HG03097 (cell line): ENCODE measurements at regions not wholly inside any gene's neighbourhood (a gene's known extent, or its start where the extent isn't known, plus 50 kb on each side); places are given as distances from the start of the nearest gene placed in this dataset.

ENCODE experiments used
- ATAC-seq: cut with Tn5 transposase; IDR thresholded peaks from one replicate; pipeline ENCODE4 v1.9.1; 2021; ENCODE audit not compliant: unreplicated experiment, low FRiP score

DNA sequence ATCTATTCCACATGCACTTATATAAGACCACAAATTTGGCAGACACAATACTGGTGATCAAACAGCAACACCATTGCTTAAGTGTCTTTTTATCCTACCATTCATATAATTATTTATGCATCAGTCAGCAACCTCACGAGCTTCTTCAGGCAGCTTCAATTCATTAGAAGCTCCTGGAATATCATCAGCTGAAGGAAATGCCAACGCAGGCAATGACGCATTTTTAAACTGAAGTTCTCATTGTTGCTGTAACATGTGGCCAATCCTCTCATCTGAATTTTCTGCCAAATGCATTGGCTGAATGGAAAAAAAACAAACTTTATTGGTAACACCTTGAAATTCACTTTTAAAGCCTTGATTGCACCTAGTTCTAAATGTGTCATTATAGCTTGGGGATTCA is 376.4 kb upstream of the RGMB start:
- no peak for ATAC-seq

DNA sequence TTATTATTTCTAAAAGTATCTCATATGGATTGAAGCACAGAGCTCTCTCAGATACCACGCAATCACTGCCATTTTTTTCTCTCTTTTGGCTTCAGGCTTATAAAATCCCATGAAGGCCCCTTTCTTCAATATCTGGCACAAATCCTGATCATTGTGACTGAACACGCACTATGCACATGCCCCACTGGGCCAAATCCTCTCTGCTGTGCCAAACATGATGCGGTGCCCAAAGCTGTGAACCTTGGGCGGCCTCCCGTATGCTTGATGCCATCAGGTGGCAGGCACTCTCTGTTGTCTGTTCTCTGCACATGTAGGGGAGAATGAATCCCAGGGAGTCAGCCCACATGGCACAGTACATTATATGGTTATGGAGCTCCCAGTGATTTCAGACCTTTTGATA is 375.0 kb upstream of the RGMB start:
- no peak for ATAC-seq

DNA sequence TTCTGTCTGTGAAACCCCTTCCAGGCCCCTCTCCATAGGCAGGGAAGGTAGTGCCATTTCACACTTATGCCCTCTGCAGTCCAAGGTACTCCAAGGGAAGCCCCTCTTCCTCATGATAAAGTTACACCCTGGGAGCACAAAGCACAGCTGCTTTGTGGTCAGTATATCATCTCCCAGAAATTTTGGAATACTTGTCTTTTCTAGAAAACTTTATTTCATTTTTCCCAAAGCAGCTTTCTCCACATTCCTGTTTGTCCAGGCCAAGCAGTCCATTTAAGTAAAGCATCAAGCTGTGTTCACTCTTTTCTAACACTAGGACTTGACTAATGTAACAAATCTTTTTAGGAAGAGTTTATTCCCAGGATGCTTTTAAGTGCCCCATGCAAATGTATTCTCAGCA is 371.8 kb upstream of the RGMB start:
- no peak for ATAC-seq

DNA sequence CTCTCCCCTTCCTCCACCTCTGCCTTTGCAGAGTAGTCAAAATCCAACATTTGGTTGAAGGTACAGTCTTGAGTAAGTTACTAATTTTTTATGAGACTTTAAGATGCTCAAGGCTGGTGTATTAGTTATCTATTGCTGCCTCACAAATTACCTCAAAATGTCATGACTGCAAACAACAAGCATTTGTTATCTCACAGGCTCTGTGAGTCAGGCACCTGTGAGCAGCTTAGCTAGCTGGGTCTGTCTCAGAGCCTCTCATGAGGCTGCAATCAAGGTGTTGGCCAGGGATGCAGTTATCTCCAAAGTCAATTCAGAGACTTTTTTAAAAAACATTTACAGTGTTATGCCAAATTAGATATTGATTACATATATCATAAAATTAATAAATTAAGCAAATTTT is 371.3 kb upstream of the RGMB start:
- ATAC-seq: no peak

DNA sequence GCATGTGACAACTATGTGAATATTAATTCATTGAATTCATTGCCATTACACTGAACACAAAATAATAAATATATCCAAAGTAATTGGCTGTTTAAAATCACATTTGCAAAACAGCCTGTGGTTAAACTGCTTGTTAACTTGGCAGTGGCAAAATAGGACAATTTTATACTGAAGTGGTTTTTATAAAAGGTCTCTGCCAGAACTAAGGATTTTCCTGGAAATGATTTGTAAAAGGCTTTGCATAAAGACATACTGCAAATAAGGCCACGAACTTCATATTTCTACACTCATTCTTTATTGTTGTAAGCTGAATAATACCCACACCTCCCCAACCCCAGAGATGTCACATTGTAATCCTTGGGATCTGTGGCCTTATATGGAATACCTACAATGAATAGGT is 370.3 kb upstream of the RGMB start:
- ATAC-seq: no peak

DNA sequence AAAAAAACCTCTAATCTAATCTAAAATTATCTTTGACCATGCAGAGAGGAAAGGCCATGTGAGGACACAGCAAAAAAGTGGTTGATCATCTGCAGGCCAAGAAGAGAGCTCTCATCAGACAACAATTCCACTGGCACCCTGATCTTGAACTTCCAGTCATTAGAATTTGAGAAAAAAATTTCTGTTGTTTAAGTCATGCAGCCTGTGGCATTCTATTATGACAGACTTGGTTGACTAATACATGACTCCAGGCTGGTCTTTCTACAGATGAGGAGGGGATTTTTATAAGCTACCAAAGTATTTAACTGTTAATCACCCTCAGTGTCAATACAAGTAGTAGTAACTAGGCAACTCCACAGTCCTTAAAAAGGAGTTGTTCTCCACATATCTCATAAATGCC is 358.5 kb upstream of the RGMB start:
- no peak for ATAC-seq

DNA sequence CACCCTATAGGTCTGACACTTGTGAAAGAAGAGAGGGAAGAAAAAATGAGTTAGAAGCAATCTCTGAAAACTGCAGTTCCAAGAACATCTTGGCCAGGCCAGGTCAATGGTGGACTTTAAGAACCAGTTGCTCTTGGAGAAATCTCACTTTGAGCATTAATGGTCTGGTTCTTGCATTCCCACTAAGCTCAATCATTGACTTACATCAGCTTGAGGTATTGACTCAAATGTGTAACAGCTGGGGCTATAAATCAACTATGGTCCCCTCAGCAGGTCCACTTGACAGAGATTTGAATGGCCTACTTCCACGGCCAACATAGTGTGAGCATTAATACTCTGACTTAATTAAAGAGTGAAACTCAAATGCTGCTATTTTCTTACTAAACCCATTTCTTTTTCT is 357.8 kb upstream of the RGMB start:
- ATAC-seq: no peak

DNA sequence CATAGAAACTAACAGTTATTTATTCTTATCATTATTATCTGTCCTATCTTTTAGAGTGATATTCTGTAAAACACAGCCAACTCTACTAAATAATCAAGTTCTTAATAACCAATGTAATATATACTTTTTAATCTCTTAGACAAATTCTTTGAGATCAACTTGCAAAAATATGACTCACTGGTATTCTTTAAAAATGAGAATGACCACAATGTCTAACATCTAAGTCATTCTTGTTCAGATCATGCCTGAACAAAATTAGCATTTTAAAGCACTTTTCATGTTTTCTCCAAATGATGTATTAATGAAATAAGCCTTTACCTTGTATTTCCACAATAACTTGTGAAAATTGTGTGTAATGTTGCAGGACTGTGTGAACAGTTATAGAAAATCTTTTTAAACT is 356.9 kb upstream of the RGMB start:
- no peak for ATAC-seq

DNA sequence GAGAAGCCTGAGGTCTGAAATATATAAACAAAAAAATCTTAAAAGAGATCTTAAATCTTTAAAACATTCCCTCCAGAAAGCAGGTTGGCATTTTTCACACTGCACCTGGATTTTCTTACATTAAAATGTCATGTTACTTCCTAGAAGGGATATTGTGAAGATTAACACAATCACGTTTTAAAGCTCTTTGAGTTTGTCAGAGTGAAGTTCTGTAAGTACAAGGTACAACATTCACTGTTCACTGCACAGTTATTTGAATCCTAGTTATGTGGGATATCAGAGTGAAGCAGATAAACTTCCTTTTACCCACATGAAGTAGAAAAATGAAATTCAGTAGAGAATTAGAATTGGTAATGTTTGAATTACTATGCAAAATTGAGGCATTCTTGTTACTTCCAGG is 353.6 kb upstream of the RGMB start:
- no peak for ATAC-seq

DNA sequence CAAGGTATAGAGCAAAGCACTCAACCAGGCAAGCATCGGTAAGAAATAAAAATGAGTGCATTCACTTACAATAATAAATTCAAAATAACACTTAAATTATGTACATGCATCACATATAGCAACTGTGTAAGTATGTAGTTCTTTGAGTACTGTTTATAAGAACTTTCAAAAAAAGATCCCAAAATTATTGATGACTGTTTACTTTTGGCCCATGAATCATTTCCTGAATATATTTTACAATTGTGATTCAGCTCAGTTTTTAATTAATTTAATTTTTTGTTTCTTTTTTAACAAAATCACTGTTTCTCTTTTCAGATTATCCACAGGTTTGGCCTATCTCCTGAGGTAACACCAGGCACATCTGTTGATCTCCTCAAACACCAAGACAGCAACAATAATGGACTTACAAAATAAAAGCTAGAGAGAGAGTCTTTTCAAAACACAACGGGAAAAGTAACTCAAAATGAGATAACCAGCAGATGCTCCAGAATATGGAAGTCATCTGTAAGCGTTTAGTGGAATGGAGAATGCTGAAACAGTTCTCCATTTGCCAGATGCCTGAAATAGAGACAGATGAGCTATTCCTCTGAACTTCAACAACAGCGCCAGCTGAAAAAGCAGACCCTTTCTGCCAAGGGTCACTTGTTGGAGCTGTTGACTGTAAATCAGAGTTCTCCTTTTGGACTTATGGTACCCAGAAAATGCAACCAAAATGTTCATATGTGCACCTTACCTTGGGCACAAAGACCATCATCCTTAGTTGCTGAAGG is 348.6 kb upstream of the RGMB start:
- no peak for ATAC-seq

DNA sequence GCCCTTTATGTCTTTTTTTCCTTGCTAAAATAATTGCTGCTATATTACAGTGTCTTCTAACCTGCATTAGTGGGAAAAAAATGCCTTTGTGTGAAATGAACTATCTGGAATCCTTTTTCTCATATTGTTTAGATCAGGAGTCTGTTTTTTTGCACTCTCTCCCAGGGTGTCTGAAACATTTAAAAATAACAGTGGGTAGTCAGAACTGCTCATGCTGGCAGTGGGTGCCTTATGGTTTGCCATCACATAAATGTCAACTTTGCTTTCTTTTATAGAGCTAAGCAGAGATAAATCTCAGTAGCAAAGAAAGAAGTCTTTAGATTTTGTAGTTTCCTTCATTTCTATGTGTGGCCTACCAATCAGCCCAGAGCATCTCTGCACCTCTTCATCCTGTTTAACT is 347.8 kb upstream of the RGMB start:
- ATAC-seq: no peak

DNA sequence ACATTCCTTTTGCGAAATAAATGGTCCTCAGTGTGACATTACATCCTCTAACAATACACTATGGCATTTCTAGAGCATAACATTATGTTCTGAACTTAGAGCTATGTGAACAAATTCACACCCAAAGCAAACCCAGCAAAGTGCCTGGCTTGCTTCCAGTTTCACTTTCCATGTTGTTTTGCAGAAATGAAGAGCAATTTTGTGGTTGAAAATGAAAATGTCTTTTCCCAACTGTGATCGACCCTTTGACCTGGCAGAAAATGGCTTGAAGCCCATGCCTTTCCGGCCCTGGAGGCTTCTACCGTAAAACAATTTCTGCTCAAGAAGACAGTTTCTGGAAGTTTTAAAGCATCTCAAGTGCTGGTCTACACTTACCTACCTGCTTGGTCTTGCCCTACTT is 344.7 kb upstream of the RGMB start:
- no peak for ATAC-seq

DNA sequence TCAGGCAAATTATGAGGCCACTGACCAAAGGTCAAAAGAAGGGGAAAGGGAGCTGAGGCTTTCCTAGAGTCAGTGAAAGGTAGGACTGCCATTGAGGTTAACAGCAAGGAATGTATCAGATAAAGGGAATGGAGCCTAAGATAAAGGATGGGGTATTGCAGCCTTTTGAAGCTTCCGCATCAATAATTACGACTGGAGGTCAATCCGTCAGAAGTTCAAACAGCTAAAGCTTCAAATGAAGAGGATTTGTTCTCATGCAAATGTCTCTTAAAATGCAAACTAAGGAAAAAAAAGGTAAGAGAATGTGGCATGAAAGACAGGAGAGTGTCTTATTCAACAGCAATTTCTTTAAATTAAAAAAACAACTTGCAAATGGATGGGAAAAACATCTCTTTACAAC is 341.1 kb upstream of the RGMB start:
- no peak for ATAC-seq

DNA sequence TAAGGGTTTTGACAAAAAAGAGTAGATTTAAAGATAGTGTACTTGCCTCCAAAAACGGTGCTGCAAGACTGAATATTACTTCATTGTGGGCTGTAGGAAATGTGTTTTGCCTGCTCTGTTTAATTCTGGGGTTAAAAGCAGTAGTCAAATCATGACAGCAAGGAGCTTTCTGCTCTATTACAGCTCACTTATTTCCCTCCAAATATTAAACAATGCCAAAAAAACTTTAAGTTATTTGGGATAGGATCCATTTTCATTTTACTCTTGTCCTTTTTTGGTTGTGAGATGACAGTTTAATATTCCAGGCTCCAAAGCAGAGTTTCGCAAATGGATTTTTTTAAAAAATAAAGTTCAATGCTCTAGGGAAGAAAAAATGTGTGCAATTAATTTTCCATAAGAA is 340.4 kb upstream of the RGMB start:
- ATAC-seq: no peak

DNA sequence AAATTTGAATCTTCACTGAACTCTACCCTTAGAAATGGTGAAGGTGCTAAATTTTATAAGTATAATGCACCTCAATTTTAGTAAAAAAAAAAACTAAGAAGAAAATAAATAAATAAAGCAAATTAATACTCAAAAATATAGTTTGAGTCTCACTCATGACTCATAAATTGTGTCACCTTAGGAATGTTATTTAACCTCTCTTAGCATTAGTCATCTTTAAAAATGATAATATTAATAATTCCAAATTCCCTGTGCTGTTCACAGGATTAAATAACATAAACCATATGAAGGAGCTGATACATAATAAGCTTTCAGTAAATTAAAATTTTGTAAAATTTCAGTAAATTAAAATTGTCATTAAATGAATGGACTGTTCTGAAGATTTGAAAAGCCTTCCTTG is 339.8 kb upstream of the RGMB start:
- no peak for ATAC-seq

DNA sequence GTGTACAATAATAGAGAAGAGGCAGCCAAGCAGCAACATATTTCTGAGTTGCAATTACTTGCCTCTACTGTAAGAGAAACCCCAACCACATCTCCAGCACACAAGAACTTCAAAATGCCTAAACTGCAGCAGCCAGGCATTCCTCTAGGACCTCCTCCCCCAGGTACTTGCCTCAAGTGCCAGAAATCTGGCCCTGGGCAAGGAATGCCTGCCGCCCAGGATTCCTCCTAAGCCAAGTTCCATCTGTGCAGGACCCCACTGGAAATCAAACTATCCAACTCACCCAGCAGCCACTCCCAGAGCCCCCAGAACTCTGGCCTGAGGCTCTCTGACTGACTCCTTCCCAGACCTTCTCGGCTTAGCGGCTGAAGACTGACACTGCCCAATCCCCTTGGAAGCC is 336.8 kb upstream of the RGMB start:
- ATAC-seq: no peak

DNA sequence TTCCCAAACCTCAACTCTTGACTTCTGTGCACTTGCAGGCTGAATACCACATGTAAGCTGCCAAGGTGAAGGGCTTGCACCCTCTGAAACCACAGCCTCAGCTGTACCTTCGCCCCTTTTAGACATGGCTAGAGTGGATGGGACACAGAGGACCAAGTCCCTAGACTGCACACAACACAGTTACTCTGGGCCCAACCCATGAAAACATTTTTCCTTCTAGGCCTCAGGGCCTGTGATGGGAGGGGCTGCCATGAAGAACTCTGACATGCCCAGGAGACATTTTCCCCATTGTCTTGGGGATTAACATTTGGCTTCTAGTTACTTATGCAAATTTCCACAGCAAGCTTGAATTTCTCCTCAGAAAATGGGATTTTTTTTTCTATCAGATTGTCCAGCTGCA is 331.0 kb upstream of the RGMB start:
- no peak for ATAC-seq

DNA sequence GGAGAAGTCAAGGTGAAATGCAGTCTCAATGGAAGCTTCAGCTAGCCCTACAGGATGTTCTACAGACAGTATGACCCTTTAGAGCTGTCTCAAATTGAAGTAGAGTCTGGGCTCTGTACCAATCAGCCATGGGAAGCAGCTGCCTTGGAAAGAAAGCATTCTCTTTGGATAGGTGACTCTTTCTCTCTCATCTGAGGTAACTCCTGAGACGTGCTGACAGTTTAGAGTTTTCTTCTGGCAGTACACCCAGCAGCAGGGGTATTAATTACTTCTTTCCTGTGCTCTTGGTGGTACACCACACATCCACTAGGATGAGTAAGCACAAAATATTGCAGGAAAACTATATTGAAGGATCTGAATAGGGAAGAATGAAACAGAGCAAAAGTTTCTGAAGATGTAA is 329.6 kb upstream of the RGMB start:
- ATAC-seq: no peak

DNA sequence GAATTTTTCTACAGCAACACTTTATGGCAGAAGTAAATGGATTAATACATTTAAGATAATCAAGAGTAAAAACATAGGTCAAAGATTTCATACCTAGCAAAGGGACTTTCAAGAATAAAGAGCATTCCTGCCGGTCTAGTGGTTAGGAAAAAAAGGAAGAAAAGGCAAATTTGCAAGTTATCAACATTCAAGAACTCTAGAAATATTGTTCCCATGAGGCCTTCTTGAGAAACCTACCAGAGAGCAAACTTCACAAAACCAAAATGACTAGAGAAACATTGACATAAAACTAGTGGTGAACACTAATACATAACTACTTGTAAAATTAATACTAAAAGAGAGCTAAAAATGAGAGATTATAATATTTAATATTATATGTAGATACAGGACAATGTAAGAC is 320.2 kb upstream of the RGMB start:
- ATAC-seq: no peak

DNA sequence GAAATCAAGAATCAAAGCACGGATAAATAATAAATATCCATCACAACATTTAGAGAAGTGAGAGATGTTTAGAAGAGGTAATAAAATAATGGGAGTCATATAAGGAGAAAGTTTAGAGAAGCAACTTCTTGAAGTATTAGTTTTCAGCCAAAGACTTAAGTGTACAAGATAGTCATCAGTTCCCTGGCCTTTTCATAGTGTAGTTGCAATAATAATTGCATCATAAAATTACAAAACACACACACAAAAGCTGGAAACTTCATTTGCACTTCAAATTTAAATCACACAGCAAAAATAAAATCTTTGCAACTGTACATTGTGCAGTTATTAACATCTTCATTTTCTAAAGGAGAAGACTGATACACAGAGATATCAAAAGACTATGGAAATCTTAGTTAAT is 319.1 kb upstream of the RGMB start:
- ATAC-seq: no peak

DNA sequence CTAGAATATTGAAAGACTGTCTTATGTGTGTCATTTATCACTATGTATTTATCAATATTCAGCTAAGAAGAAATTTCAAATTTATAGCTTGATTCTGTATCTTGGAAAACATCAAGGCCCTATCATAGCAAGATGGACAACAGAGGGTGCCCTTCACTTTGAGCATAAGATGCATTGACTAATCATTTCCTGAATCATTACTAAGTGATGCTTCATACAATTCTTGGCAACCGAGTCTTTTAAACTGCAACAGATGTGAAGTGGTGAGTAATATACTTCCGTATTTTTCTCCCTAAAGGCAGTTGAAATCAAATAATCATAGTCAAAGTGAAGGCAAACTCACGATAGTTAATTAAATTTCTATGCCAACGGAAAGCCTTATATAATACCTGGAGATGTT is 318.6 kb upstream of the RGMB start:
- ATAC-seq: no peak

DNA sequence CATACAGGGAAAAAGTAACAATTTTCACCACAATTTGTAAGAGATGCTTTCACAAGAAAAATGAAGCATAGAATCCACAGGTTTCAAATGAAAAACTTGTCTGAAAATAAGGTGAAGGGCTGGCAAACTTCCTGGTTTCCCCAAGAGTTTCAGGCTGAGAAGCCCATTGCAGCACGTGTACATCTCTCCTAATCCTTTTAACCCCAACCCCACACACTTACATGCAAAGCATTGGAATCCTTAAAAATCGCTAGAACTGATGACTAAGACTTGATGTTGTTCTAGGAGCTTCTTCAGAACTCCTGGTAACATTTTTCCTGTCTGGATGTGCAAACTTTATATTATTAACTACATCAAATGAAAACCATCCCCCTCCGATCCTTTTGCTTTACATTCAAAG is 317.8 kb upstream of the RGMB start:
- no peak for ATAC-seq

DNA sequence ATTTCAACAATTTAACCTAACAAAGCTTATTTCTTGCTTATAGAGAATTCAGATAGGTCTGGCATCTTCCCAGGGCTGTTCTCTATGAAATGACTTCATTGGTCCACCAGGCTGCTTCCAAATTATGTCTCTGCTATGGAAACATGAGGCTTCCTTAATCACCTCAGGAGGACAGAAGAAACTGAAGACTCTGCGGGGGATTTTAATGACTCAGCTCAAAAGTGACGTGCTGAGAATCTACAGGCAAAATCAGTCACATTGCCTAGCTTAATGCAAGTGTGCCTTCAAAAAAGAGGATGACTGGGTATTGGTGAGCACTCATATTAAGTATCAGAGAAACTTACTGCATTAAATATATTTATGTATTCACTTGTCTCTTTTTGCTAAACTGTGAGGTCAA is 315.5 kb upstream of the RGMB start:
- ATAC-seq: no peak
